IPS-NIHi7 (cell line): ENCODE measurements at regions not wholly inside any gene's neighbourhood (a gene's known extent, or its start where the extent isn't known, plus 50 kb on each side); places are given as distances from the start of the nearest gene placed in this dataset.

Experiments
- DNase-seq: peaks from one replicate; pipeline ENCODE4 v3.0.0; 2012; ENCODE audit warnings: mixed read lengths; ENCODE audit errors: extremely low spot score

- DNase-seq = no peak
Measured at GRCh38 chr7:438361-438760, 81.3 kb downstream of the PDGFA start.

DNA sequence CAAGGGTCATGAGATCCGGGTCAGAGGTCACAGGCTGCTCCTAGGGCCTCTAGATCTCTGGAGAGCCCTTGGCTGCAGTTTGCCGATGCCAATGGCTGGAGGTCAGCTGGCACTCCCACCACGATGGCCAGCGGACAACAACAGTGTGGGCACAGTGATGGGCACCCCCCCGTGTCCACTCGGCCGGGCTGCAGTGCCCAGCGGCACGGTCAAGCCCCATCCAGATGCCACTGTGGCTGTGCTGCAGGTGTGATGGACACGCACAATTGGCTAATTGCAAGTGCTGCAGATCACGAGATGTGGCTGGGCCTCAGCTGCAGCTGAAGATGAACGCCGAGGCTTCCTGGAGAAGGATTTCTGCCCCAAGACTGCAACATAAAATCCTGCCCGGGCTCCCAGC is 80.7 kb downstream of the PDGFA start:
- DNase-seq = no peak

- DNase-seq = no peak
Measured at GRCh38 chr7:440059-440749, 79.4 kb downstream of the PDGFA start.

DNA sequence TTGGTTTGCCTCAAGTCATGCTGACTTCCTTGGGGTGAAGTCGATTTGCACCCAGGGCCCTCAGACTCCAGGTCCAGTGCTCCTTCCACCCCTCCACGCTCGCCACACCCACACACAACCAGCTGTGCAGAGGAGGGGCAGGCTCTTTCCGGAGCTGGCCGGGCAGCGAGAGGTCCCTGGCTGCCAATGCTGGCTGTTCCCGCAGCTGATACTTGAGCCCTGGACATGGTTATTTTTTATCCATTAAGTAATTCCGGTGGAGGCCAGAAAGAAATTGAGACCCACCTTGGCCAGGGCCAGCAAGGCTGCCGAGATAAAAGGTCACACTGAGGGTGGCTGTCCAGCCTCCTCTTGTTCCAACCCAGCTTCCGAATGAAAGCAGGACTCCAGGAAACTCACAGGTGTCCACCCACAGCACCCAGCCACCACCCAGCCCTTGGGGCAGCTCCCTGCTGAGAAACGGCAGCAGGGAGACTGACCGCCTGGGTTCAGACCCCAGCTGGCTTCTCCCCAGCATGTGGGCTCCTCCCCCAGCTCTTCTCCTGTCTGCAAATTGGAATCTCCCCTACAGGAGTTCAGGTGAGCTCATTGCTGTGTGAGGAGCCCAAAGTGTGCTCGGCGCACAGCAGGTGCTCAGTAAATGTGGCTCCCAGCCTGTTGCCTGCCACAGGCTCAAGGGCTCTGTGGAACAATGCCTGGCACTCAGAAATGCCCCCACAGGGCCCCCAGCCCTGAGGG is 77.8 kb downstream of the PDGFA start:
- no peak for DNase-seq

GRCh38 chr7:442457-442856 is 77.2 kb downstream of the PDGFA start:
- DNase-seq = no peak

GRCh38 chr7:443279-443833 is 76.3 kb downstream of the PDGFA start:
- DNase-seq = no peak

GRCh38 chr7:444606-445005 is 75.0 kb downstream of the PDGFA start:
- DNase-seq = no peak

DNA sequence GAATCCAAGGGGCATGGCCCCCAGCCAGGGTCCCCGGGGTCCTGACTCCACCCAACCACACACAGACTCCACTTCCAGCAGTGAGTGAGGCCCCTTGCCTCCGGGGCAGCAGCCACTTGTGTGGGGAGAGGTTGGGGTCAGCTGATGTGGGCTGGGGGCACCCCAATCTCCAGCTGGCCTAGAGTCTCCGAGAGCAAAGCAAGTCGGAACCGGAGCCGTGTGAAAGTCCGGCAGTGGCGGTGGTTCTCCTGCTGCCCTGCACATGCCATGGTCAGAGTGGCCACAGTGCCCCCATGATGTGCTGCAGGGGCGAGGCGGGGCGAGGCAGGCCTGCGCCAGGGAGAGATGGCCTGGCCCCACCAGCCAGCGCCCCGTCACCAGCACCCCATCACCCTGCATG is 74.6 kb downstream of the PDGFA start:
- DNase-seq = no peak

DNA sequence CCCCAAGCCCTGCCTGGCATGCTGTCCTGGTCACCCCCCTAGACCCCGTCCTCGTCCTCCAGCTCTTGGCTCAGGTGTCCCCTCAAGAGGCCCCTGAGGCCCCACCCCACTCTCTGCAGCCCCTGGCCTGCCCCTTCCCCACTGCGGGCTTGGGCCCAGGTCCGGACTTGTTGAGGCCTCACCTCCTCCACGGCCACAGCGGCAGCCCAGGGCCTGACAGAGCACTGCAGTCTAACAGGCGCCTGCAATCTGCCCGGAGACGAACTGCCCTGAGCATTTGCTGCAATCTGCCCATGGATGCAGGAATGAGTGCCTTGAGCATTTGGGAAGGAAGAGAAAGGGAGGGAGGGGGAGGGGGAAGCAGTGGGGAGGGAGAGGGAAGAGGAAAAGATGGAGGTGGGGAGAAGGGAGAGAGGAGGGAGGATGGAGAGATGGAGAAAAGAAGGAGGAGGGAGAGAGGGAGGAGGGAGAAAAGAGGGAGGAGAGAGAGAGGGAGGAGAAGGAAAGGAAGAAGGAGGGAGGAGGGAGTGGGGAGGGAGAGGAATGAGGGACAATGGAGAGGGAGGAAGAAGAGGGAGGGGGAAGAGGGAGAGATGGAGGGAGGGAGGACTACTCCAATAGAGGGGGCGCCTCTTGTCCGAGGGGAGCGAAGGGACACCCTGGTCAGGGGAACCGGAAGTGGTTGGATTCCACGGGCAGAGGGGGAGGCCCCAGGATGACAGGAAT is 73.9 kb downstream of the PDGFA start:
- DNase-seq = no peak

- no peak for DNase-seq
Measured at GRCh38 chr7:446289-446935, 73.2 kb downstream of the PDGFA start.
